ENCODE measurements at regions not wholly inside any gene's neighbourhood (a gene's known extent, or its start where the extent isn't known, plus 50 kb on each side); places are given as distances from the start of the nearest gene placed in this dataset.

DNA sequence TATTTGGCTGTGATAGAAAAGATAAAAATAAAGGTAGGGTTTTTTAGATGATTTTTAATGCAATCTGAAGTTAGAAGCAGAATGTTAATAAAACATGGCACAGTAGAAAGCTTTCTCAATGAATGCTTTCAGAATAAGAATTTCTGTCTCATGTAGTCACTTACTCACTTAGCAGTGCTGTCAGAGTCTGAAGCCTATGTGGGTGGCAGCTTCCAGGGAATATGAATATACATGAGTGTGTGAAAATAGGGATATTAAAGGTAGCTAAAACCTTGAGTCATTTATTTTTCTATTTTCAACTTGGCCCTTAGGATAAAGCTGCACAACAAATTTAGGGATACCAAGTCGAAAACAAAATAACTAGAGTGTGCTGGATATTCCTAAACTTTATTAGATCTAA is 427.9 kb downstream of the AEBP2 start:
- no peak for DNase-seq (ENCODE audit: low read depth in 1 of 2, low spot score in 1 of 2)
- Histone ChIP-seq H3K9me3 (ENCODE audit: low read depth) (no peaks in the 10 kb centered on the region), H3K27me3 (no peaks in the 10 kb centered on the region), H3K27ac (no peak overlapping the region), H3K4me1 (ENCODE audit: low read depth) (no peaks in the 10 kb centered on the region), H3K4me3 (no peak overlapping the region), H3K36me3 (no peaks in the 10 kb centered on the region)
- TF ChIP-seq, protein P1, sequence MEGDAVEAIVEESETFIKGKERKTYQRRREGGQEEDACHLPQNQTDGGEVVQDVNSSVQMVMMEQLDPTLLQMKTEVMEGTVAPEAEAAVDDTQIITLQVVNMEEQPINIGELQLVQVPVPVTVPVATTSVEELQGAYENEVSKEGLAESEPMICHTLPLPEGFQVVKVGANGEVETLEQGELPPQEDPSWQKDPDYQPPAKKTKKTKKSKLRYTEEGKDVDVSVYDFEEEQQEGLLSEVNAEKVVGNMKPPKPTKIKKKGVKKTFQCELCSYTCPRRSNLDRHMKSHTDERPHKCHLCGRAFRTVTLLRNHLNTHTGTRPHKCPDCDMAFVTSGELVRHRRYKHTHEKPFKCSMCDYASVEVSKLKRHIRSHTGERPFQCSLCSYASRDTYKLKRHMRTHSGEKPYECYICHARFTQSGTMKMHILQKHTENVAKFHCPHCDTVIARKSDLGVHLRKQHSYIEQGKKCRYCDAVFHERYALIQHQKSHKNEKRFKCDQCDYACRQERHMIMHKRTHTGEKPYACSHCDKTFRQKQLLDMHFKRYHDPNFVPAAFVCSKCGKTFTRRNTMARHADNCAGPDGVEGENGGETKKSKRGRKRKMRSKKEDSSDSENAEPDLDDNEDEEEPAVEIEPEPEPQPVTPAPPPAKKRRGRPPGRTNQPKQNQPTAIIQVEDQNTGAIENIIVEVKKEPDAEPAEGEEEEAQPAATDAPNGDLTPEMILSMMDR (IDR thresholded peaks at IDR 0.05; ENCODE audit: low read depth, low read length) = no peak

DNA sequence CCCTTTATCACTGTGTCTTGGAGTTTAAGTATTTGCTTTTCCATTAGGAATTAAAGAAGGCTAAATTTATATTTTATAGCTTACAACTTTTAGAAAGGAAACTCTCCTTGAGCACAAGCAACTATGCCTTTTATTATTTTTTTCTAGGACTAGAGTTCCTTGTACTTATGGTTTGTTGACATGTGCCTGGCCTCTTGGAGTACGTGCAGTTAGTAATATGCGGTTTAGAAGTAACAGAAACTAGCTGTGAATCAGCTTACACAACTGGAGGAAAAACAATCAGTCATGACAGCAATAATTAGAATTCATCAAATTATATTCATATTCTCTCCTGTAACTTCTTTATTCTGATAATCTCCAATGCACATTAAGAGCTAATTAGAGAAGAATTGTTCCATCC is 428.7 kb downstream of the AEBP2 start:
- DNase-seq (ENCODE audit: low read depth in 1 of 2, low spot score in 1 of 2) = peak in 1 of 2 donors; percentile 33
- no peaks in the 10 kb centered on the region for H3K9me3 ChIP-seq (ENCODE audit: low read depth)
- H3K36me3 ChIP-seq = no peaks in the 10 kb centered on the region
- TF ChIP-seq, protein P1 (IDR thresholded peaks at IDR 0.05; ENCODE audit: low read depth, low read length) = no peak
- no peaks in the 10 kb centered on the region for H3K27me3 ChIP-seq
- no peak overlapping the region for H3K4me3 ChIP-seq
- no peaks in the 10 kb centered on the region for H3K4me1 ChIP-seq (ENCODE audit: low read depth)
- H3K27ac ChIP-seq = no peak overlapping the region

DNA sequence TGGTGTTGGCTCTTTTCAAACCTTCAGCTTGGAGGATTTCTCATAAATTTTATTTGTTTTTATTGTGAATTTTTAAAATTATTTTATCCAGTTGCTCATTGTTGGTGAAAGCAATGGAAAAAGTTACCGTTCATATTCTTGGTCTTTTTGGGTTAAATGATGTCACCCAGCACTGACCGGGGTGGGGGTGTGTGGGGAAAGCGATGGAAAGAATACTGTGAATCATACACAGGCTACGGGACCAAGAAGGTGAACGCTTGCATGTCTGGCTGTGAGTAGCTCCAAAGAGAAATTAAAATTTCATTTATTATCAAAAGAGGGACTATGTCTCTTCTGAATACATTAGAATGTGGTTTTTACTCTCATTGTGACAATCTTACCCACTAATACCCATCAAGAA is 430.1 kb downstream of the AEBP2 start:
- H3K36me3 ChIP-seq = no peaks in the 10 kb centered on the region
- DNase-seq (ENCODE audit: low read depth in 1 of 2, low spot score in 1 of 2) = no peak
- no peaks in the 10 kb centered on the region for H3K9me3 ChIP-seq (ENCODE audit: low read depth)
- TF ChIP-seq, protein P1 (IDR thresholded peaks at IDR 0.05; ENCODE audit: low read depth, low read length) = no peak
- H3K27ac ChIP-seq = no peak overlapping the region
- H3K27me3 ChIP-seq = no peaks in the 10 kb centered on the region
- H3K4me3 ChIP-seq = no peak overlapping the region
- H3K4me1 ChIP-seq (ENCODE audit: low read depth) = no peaks in the 10 kb centered on the region

DNA sequence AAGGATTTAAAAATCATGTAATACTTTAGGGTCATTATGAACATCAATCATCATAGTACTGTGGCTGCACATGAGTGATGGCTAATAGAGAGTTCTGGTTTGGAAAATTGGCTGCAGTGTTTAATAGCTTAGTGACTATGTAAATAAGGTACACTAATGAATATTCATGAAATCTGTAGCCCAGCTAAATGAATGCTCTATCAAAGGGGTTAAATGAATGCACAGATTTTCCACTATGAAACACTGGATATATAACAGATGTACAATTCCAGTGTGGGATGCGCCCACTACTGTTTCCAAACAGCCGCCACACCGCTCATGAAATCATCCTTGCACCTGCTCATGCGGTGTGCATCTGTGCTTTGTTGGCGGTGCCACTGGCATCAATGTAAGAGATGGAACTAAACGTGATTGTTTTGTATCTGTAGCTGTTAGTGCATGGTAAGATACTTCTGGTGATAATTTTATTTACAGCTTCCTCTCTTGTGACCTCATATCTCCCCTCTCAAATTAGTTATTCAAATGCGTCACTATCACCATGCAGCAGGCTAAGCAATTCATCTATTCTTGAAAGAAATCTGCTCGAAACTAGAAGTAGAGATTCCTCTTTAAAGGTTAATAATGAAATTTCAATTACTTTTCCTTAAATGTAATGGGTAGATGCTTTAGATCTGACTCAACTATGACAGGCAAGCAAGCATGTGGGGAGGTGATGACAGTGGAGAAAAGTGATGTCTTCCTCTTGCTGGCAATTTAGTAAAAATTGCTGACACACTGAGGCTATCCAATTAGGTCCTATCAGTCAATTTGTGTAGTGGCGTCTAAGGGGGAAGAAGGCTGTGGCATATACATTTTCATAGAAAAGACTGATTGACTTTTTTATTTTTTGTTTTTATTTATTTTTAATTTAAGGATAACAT is 433.6 kb downstream of the AEBP2 start:
- Histone ChIP-seq H3K27me3 (no peaks in the 10 kb centered on the region), H3K4me3 (no peak overlapping the region), H3K4me1 (ENCODE audit: low read depth) (no peaks in the 10 kb centered on the region), H3K36me3 (no peaks in the 10 kb centered on the region), H3K27ac (no peak overlapping the region), H3K9me3 (ENCODE audit: low read depth) (no peaks in the 10 kb centered on the region)
- no peak for DNase-seq (ENCODE audit: low read depth in 1 of 2, low spot score in 1 of 2)
- TF ChIP-seq, protein P1 (IDR thresholded peaks at IDR 0.05; ENCODE audit: low read depth, low read length) = no peak

DNA sequence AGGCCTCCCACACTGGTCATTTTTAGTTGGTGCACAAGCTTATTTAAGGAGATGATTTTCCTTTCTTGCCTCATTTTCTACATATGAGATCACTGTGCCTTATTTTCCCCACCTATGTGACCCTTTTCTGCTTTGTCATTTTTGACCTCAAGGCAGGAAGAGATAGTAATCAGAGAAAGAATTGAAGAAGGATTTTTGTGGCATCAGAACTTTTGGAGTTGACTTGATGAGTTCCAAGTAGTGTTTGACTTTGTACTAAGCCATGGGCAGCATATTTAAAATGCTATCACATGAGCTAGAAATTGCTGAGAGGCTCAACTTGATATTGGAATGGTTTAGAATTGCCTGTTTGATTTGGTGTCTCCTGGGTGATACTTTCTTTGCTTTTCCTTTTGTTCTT is 440.8 kb downstream of the AEBP2 start:
- H3K4me1 ChIP-seq (ENCODE audit: low read depth) = no peaks in the 10 kb centered on the region
- no peaks in the 10 kb centered on the region for H3K36me3 ChIP-seq
- H3K9me3 ChIP-seq (ENCODE audit: low read depth) = no peaks in the 10 kb centered on the region
- DNase-seq (ENCODE audit: low read depth in 1 of 2, low spot score in 1 of 2) = no peak
- H3K4me3 ChIP-seq = no peak overlapping the region
- H3K27ac ChIP-seq = no peak overlapping the region
- TF ChIP-seq, protein P1 (IDR thresholded peaks at IDR 0.05; ENCODE audit: low read depth, low read length) = no peak
- H3K27me3 ChIP-seq = no peaks in the 10 kb centered on the region

Measured in cardiac muscle cell (in vitro differentiated cells and primary cell).